Liver (tissue), 8 donors: ENCODE measurements at regions not wholly inside any gene's neighbourhood (a gene's known extent, or its start where the extent isn't known, plus 50 kb on each side); places are given as distances from the start of the nearest gene placed in this dataset.

ENCODE experiments used
- DNase-seq: peaks from one replicate; pipeline ENCODE4 v3.0.0-alpha.2; 2017; ENCODE audit warnings: low spot score
- H3K27ac ChIP-seq, 2 donors: one replicate each; pipeline ENCODE4 v1.7.0; 2013; ENCODE audit warnings: inconsistent platforms in 2 of 2, low read length in 2 of 2, control low read depth in 1 of 2, low read depth in 1 of 2, mild to moderate bottlenecking in 1 of 2
- H3K27me3 ChIP-seq, 4 donors: one replicate each; pipeline versions ENCODE4 v1.6.1 to v1.7.0; 2013; ENCODE audit warnings: low read length in 3 of 4, inconsistent platforms in 1 of 4, mild to moderate bottlenecking in 1 of 4, moderate library complexity in 1 of 4; ENCODE audit not compliant: control insufficient read depth in 4 of 4, insufficient read depth in 4 of 4
- H3K36me3 ChIP-seq, 4 donors: one replicate each; pipeline versions ENCODE4 v1.6.1 to v1.7.0; 2013; ENCODE audit warnings: low read length in 3 of 4, mild to moderate bottlenecking in 3 of 4, low read depth in 1 of 4, moderate library complexity in 1 of 4; ENCODE audit not compliant: control insufficient read depth in 4 of 4, insufficient read depth in 3 of 4
- H3K4me1 ChIP-seq, 4 donors: one replicate each; pipeline versions ENCODE4 v1.6.1 to v1.7.0; 2013; ENCODE audit warnings: low read length in 3 of 4, mild to moderate bottlenecking in 3 of 4, moderate library complexity in 1 of 4; ENCODE audit not compliant: control insufficient read depth in 4 of 4, insufficient read depth in 4 of 4
- H3K4me3 ChIP-seq, 3 donors: one replicate each; pipeline versions ENCODE4 v1.6.1 to v1.7.0; 2013; ENCODE audit warnings: low read length in 3 of 3, control low read depth in 1 of 3, low read depth in 1 of 3, mild to moderate bottlenecking in 1 of 3
- H3K9ac ChIP-seq, 2 donors: one replicate each; pipeline ENCODE4 v1.7.0; 2013; ENCODE audit warnings: low read length in 2 of 2, mild to moderate bottlenecking in 2 of 2, moderate library complexity in 2 of 2, control low read depth in 1 of 2, low read depth in 1 of 2
- H3K9me3 ChIP-seq, 4 donors: one replicate each; pipeline versions ENCODE4 v1.6.1 to v1.7.0; 2013; ENCODE audit warnings: low read length in 3 of 4; ENCODE audit not compliant: control insufficient read depth in 4 of 4
- EGR1 ChIP-seq, 2 donors: IDR thresholded peaks; 2 replicates each; pipeline ENCODE4 v1.6.1; 2016 to 2018; ENCODE audit warnings: antibody characterized with exemption in 2 of 2, low read depth in 2 of 2
- FOXA1 ChIP-seq: IDR thresholded peaks from 2 replicates; pipeline ENCODE4 v1.6.1; 2016; ENCODE audit warnings: antibody characterized with exemption
- FOXA2 ChIP-seq: IDR thresholded peaks from 2 replicates; pipeline ENCODE4 v1.6.1; 2016; ENCODE audit warnings: antibody characterized with exemption
- GABPA ChIP-seq, 2 donors: IDR thresholded peaks in 1 of 2; conservative IDR thresholded peaks in 1 of 2; 2 replicates each; pipeline ENCODE4 v1.6.1; 2016; ENCODE audit warnings: antibody characterized with exemption in 2 of 2, mild to moderate bottlenecking in 1 of 2, moderate library complexity in 1 of 2
- JUND ChIP-seq, 2 donors: IDR thresholded peaks; 2 replicates each; pipeline ENCODE4 v1.6.1; 2016; ENCODE audit warnings: antibody characterized with exemption in 2 of 2
- NR2F2 ChIP-seq: IDR thresholded peaks from 2 replicates; pipeline ENCODE4 v1.6.1; 2016; ENCODE audit warnings: antibody characterized with exemption
- RAD21 ChIP-seq, 2 donors: IDR thresholded peaks; 2 replicates each; pipeline ENCODE4 v1.6.1; 2016; ENCODE audit warnings: antibody characterized with exemption in 2 of 2, mild to moderate bottlenecking in 2 of 2
- SP1 ChIP-seq: IDR thresholded peaks from 2 replicates; pipeline ENCODE4 v1.6.1; 2018; ENCODE audit warnings: antibody characterized with exemption, mild to moderate bottlenecking
- YY1 ChIP-seq: IDR thresholded peaks from 2 replicates; pipeline ENCODE4 v1.6.1; 2016; ENCODE audit warnings: antibody characterized with exemption, mild to moderate bottlenecking
- WGBS: extraction: QIAGEN DNeasy Blood & Tissue Kit; methylation state at CpG from one replicate; pipeline ENCODE4 v1.1.7; 2013; 5-methylcytosine and 5-hydroxymethylcytosine counted together
- TF ChIP-seq, protein P1 (sequence below): IDR thresholded peaks from 2 replicates; pipeline ENCODE4 v1.6.1; 2016; ENCODE audit warnings: antibody characterized with exemption
- TF ChIP-seq, protein P2 (sequence below): IDR thresholded peaks from 2 replicates; pipeline ENCODE4 v1.6.1; 2016; ENCODE audit warnings: antibody characterized with exemption, mild to moderate bottlenecking
- TF ChIP-seq, protein P3 (sequence below): IDR thresholded peaks from 2 replicates; pipeline ENCODE4 v1.6.1; 2016; ENCODE audit warnings: antibody characterized with exemption
- TF ChIP-seq, protein P4 (sequence below): fragments of 150-350 bp; IDR thresholded peaks from 2 replicates; pipeline ENCODE4 v1.5.1; 2017; ENCODE audit warnings: improper control_type of control experiment, low read depth, low read length; ENCODE audit not compliant: missing input control
- donor health status: healthy.
- donor health status: healthy.
- donor health status: healthy.
- donor health status: healthy.
- donor health status: healthy.

DNA sequence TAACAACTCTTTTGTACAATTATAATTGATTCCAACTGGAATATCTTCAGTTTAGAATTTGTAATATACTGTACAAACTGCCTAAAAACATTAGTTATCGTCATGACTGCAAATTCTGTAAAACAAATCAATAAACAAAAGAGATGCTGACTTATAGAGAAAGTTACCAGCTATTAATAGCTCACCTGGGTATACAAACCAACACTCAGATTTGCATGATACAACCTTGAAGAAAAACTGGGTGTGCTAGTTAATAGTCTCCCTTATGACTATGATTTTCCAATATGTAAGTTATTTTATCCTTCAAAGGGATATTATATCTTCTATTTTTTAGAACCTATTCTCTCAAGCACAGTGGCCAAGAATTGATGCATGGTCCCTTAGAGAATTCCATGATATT lies 698.5 kb downstream of the FRK start:
- TF ChIP-seq, protein P1, sequence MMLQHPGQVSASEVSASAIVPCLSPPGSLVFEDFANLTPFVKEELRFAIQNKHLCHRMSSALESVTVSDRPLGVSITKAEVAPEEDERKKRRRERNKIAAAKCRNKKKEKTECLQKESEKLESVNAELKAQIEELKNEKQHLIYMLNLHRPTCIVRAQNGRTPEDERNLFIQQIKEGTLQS = no peak
- TF ChIP-seq EGR1 (IDR thresholded peaks at IDR 0.05; ENCODE audit: low read depth in 2 of 2) (no peak), FOXA1 (no peak), FOXA2 (no peak), RAD21 (IDR thresholded peaks at IDR 0.05) (no peak), GABPA (IDR thresholded peaks at IDR 0.05 in 1 of 2, conservative IDR thresholded peaks at IDR 0.05 in 1 of 2) (no peak), NR2F2 (no peak), JUND (IDR thresholded peaks at IDR 0.05) (no peak)
- TF ChIP-seq, protein P2, sequence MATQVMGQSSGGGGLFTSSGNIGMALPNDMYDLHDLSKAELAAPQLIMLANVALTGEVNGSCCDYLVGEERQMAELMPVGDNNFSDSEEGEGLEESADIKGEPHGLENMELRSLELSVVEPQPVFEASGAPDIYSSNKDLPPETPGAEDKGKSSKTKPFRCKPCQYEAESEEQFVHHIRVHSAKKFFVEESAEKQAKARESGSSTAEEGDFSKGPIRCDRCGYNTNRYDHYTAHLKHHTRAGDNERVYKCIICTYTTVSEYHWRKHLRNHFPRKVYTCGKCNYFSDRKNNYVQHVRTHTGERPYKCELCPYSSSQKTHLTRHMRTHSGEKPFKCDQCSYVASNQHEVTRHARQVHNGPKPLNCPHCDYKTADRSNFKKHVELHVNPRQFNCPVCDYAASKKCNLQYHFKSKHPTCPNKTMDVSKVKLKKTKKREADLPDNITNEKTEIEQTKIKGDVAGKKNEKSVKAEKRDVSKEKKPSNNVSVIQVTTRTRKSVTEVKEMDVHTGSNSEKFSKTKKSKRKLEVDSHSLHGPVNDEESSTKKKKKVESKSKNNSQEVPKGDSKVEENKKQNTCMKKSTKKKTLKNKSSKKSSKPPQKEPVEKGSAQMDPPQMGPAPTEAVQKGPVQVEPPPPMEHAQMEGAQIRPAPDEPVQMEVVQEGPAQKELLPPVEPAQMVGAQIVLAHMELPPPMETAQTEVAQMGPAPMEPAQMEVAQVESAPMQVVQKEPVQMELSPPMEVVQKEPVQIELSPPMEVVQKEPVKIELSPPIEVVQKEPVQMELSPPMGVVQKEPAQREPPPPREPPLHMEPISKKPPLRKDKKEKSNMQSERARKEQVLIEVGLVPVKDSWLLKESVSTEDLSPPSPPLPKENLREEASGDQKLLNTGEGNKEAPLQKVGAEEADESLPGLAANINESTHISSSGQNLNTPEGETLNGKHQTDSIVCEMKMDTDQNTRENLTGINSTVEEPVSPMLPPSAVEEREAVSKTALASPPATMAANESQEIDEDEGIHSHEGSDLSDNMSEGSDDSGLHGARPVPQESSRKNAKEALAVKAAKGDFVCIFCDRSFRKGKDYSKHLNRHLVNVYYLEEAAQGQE = no peak
- Histone ChIP-seq H3K27ac (no peak overlapping the region), H3K36me3 (no peaks in the 10 kb centered on the region), H3K9ac (no peak overlapping the region), H3K27me3 (no peaks in the 10 kb centered on the region), H3K9me3 (peaks cover 0 to 2% (median 0%) of the 10 kb centered on the region in 4 donors), H3K4me3 (no peak overlapping the region), H3K4me1 (no peaks in the 10 kb centered on the region)
- no peak for DNase-seq
- 75% methylated on average over 1 of the region's 1 CpG for WGBS

DNA sequence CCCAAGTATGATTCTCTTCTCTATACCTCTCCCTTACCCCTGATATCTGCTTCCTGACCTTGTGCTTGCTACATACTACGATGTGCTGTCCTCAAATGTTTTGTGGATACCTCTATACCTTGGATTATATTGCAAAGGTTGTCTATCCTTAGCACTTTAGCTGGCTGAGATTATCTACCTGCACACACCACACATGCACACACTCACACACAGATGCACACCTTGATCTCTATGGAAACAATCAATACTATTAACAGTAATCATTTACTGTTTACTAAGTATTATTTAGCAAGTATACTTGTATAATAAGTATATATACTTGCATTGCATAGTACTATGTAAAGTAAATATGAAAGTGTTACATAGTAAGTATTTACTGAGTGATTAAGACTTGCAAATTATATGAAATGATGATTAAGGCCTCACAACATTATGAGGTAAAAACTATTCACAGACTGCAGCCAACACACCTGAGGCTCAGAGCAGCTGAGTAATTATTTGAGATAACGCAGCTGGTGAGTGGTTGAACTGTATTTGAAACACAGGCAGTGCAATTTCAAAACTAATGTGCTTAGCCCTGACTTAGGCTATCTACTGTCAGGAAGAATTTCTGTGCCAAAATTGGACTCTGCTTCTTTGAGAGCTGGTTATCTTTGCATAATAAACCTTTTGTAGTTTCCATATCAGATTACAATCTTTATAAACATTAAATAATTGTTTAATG lies 699.9 kb downstream of the FRK start:
- WGBS = 90% methylated on average over 2 of the region's 2 CpGs
- DNase-seq = no peak

DNA sequence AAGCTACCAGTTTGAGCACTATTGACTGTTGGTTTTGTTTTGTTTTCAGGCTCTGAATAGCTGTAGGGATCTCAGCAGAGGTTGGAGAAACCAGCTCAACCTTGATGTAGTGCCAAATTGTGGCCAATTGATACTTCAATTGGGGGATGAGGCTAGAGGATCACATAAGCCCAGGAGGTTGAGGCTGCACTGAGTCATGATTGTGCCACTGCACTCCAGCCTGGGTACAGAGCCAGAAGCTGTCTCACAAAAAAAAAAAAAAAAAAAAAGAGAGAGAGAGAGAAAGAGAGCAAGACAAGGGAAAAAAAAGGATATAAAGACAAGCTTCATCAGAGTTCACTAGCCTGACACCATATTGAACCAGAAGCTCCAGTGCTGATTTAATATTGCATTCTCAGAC lies 702.1 kb downstream of the FRK start:
- H3K4me1 ChIP-seq = no peaks in the 10 kb centered on the region
- DNase-seq = no peak
- H3K9ac ChIP-seq = no peak overlapping the region
- no peaks in the 10 kb centered on the region for H3K36me3 ChIP-seq
- no peak overlapping the region for H3K4me3 ChIP-seq
- no peaks in the 10 kb centered on the region for H3K9me3 ChIP-seq
- no peak overlapping the region for H3K27ac ChIP-seq
- no peaks in the 10 kb centered on the region for H3K27me3 ChIP-seq
- TF ChIP-seq JUND (IDR thresholded peaks at IDR 0.05) (no peak), RAD21 (IDR thresholded peaks at IDR 0.05) (no peak), SP1 (no peak), NR2F2 (no peak), FOXA2 (no peak), FOXA1 (no peak), YY1 (no peak), EGR1 (IDR thresholded peaks at IDR 0.05; ENCODE audit: low read depth in 2 of 2) (no peak), GABPA (IDR thresholded peaks at IDR 0.05 in 1 of 2, conservative IDR thresholded peaks at IDR 0.05 in 1 of 2) (no peak)
- TF ChIP-seq, protein P3, sequence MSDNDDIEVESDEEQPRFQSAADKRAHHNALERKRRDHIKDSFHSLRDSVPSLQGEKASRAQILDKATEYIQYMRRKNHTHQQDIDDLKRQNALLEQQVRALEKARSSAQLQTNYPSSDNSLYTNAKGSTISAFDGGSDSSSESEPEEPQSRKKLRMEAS = no peak
- TF ChIP-seq, protein P4, sequence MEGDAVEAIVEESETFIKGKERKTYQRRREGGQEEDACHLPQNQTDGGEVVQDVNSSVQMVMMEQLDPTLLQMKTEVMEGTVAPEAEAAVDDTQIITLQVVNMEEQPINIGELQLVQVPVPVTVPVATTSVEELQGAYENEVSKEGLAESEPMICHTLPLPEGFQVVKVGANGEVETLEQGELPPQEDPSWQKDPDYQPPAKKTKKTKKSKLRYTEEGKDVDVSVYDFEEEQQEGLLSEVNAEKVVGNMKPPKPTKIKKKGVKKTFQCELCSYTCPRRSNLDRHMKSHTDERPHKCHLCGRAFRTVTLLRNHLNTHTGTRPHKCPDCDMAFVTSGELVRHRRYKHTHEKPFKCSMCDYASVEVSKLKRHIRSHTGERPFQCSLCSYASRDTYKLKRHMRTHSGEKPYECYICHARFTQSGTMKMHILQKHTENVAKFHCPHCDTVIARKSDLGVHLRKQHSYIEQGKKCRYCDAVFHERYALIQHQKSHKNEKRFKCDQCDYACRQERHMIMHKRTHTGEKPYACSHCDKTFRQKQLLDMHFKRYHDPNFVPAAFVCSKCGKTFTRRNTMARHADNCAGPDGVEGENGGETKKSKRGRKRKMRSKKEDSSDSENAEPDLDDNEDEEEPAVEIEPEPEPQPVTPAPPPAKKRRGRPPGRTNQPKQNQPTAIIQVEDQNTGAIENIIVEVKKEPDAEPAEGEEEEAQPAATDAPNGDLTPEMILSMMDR = no peak

More for the DNA sequence above, 699.9 kb downstream of the FRK start:
- TF ChIP-seq, protein P4 = no peak
- TF ChIP-seq FOXA2 = no peak
- H3K4me3 ChIP-seq = no peak overlapping the region
- H3K27ac ChIP-seq = no peak overlapping the region
- no peak overlapping the region for H3K9ac ChIP-seq
- no peaks in the 10 kb centered on the region for H3K4me1 ChIP-seq
- no peaks in the 10 kb centered on the region for H3K36me3 ChIP-seq
- H3K9me3 ChIP-seq = no peaks in the 10 kb centered on the region
- H3K27me3 ChIP-seq = no peaks in the 10 kb centered on the region
